LoVo (cell line): ENCODE measurements at regions not wholly inside any gene's neighbourhood (a gene's known extent, or its start where the extent isn't known, plus 50 kb on each side); places are given as distances from the start of the nearest gene placed in this dataset.

Source experiments
- DNase-seq: peaks from one replicate; pipeline ENCODE4 v3.0.0-alpha.2; 2016; ENCODE audit warnings: low spot score

DNA sequence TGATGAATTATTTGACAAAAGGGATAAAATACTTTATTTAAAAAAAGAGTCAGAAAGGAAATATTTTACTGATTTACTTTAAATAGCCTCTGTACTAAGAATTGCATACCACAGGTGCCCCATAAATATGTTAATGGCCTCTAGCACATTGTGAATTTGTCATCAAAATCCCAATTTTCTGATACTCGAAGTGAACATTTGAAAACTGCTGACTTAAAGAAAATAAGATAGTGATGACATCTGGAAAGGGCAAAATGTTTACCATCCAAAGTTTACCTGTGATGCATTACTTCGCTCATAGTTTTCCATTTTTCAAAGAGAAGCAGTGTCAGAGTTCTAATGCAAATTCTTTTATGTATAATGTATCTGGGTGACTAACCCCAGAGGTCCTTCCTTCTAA, 455.4 kb downstream of the KLF5 start:
- DNase-seq: no peak

GRCh38 chr13:73513751-73514150, 454.9 kb downstream of the KLF5 start:
- no peak for DNase-seq

- no peak for DNase-seq
Observed at GRCh38 chr13:73508841-73509240, 450.0 kb downstream of the KLF5 start.

- DNase-seq: no peak
Observed at GRCh38 chr13:73505376-73505890, 446.6 kb downstream of the KLF5 start.

DNA sequence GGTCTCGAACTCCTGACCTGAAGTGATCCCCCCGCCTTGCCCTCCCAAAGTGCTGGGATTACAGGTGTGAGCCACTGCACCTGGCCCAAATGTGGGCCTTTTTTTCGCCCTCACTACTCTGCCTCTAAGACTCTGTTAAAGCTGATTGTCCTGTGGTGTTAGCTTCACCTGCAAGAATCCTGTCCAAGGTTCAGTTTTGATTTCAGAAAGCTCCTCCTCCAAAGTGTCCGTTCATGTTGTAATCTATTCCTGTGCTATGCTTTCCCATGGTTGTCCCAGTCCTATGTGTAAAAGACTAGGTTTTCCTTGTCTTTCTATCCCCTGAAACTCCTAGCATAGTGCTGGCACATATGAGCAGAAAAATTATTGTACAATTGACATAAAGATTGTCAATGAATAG, 440.9 kb downstream of the KLF5 start:
- DNase-seq: no peak

- no peak for DNase-seq
Observed at GRCh38 chr13:73497430-73497829, 438.6 kb downstream of the KLF5 start.

GRCh38 chr13:73496711-73497110, 437.9 kb downstream of the KLF5 start:
- DNase-seq: no peak

GRCh38 chr13:73492811-73493210, 434.0 kb downstream of the KLF5 start:
- no peak for DNase-seq

DNA sequence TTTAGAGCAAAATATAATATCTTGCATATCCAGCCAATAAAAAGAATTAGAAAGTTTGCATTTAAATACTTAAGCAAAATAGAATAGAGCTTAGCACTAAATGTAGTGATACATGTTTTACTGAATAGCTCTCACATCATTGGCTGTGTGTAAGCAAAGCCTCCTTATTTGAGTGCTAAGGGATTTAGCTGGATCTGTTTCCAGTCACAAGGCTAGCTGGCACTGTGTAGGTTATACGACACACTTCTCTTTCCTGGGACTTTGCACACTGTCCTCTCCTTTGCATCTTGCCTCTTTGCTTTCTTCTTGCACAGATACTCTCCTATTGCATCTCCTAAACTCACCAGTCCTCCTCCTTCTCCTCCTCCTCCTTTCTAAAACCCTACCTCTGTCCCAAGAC, 423.8 kb downstream of the KLF5 start:
- no peak for DNase-seq

DNA sequence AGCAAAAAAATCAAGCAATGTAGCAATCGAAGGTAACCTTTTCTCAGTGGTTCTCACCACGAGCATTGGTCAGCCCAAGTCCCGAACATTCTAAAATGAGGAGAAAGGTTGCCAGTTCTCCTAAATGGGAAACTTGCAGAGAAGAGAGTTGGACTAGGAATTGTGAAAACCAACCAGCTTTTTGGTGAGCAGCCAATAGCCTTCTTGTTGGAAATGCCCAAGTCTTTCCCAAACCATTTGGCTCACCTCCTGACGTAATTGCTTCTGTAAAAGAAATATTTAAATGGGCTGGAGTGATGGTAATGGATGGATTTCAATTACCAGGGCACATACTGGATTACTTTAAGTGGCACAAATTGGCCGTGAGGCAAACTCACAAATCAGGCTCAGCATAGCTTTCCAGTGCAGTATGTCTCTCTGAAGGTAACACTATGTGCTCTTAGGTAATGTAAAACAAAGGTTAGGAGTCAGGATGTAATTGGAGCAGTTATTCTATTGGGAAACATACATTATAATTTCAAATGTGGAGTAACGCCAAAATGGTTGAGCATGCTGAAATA, 423.2 kb downstream of the KLF5 start:
- no peak for DNase-seq

GRCh38 chr13:73480779-73481559, 422.2 kb downstream of the KLF5 start:
- DNase-seq: no peak

GRCh38 chr13:73479856-73480255, 421.1 kb downstream of the KLF5 start:
- no peak for DNase-seq

- no peak for DNase-seq
Observed at GRCh38 chr13:73479351-73479750, 420.5 kb downstream of the KLF5 start.

DNA sequence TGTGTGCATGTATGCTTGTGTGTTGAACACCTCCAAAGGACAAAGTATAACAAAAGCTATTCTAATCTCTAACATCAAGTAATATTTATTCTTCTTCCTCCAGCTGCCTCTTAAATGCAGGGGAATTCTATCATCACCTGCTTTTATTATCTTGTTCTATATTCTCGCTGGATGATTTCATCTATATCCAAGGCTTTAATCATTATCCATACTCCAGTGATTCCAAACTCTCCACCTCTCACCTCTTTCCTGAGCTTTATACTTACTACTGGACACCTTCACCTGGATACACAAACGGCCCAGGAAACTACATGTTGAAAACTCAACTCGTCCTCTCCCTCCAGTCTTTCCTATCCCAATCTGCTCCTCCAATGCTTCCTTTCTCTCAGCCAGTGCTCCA, 418.6 kb downstream of the KLF5 start:
- DNase-seq: no peak

DNA sequence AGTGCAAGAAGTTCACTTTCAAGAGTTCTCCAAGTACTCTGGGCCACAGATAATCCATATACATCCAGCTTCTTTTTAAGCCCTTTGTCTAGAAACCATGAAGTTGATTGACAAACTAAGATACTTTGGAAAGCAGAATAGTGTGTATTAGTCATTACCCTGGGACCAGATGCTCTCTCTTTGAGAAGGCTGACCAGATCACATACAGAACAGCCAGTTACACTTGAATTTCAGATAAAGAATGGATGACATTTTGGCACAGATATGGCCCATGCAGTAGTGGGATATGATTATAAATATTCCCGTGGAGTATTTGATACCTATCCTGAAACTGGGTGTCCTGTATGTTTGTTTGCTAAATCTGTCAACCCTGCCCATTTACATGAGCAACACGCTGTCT, 414.2 kb downstream of the KLF5 start:
- DNase-seq: no peak

- peak; percentile 9 for DNase-seq
Observed at GRCh38 chr13:73467125-73467524, 408.3 kb downstream of the KLF5 start.

GRCh38 chr13:73466561-73466960, 407.8 kb downstream of the KLF5 start:
- DNase-seq: peak; percentile 8

GRCh38 chr13:73465617-73465971, 406.8 kb downstream of the KLF5 start:
- DNase-seq: peak; percentile 90

- peak; percentile 27 for DNase-seq
Observed at GRCh38 chr13:73464758-73465616, 406.2 kb downstream of the KLF5 start.

GRCh38 chr13:73462241-73462640, 403.4 kb downstream of the KLF5 start:
- DNase-seq: no peak

DNA sequence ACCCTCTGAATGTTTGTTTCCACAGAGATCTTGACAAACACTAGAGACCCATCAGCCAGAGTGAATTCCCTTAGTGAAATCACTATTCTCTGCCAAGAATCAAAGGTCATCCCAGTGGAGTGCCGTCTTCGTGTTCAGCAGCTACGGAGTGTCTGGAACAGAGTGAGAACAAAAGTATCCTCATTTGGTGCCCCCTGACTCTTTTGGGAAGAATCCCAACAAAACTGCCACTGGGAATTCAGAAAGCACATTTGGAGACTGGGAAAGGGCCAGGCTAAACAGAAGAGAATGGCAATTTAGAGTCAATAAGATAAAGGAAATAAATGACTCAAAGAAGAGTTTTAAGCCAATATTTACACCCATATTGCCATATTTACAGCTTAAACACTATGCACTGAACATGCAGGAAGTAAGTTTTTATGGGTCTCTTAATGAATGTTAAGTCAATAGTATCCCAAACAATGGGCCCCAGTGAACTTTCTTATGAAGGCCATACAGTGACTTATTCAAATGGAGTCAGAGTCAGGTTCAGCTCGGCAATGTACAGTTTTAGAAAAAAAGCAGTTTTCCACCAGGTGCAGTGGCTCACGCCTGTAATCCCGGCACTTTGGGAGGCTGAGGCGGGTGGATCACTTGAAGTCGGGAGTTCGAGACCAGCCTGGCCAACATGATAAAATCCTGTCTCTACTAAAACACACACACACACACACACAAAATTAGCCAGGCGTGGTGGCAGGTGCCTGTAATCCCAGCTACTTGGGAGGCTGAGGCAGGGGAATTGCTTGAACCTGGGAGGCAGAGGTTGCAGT, 392.6 kb downstream of the KLF5 start:
- DNase-seq: peak; percentile 84

DNA sequence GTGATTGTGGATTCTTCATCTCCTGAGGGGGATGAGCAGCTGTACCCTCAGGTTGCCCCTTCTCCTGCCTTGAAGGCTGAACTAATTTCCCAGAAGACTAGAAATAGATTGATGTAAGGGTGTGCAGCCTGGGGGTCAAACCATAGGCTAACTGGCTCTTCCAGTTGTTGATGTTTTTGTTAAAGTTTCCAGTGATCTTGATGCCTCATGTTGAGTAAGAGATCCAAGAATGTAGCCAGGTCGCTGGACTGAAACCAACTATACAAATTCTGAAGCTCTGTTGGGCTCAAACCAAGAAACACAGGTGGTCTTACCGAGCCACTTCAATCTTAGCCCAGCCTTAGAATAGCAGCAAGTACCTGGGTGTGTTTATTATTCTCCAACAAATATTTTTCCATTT, 391.8 kb downstream of the KLF5 start:
- DNase-seq: peak; percentile 32
